GM21619 (cell line): ENCODE measurements at regions not wholly inside any gene's neighbourhood (a gene's known extent, or its start where the extent isn't known, plus 50 kb on each side); places are given as distances from the start of the nearest gene placed in this dataset.
A peak's percentile ranks its signal among the peaks of the same experiment; 100 is the strongest.
"Not testable (repeated sequence)": the region's sequence is repeated elsewhere in the genome, so short reads cannot be mapped to it uniquely, and the experiment has no call there.

ENCODE experiments used
- ATAC-seq: cut with Tn5 transposase; IDR thresholded peaks from one replicate; pipeline ENCODE4 v1.9.1; 2021; ENCODE audit not compliant: unreplicated experiment

DNA sequence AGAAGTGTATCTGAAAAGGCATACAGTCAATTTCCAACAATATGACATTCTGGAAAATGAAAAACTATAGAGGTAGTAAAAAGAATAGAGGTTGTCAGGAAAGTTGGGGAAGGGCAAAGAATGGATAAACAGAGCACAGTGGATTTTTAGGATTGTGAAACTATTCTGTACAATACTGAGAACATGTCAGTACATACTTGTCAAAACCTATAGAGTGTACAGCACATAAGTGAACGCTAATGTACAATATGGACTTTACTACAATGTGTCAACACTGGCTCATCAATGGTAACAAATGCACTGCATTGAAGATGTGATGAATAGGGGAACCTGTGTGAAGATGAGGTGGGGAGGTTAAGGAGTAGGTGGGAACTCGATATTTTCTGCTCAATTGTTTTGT is 483.0 kb upstream of the PFKP start:
- no peak for ATAC-seq

- no peak for ATAC-seq
These were observed 490.5 kb upstream of the PFKP start for GRCh38 chr10:2576892-2577291.

DNA sequence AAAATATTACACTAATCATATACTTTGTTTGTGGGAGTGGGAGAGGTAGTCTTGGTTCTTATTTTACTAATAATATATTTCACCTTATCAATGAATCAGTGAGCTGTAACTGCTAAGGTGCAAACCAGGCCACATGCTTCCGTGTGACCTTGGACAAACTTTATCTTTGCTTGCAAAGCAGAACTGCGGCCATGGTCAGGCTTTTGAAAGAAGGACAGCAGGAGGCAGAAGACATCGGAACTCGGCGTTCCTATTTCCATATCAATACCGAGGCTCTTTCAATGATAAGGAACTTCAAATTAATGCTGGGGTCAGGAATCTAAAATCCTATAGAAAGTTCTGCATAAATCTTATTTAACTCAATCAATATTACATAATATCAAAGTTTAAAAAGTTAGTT is 491.9 kb upstream of the PFKP start:
- ATAC-seq, result no peak

DNA sequence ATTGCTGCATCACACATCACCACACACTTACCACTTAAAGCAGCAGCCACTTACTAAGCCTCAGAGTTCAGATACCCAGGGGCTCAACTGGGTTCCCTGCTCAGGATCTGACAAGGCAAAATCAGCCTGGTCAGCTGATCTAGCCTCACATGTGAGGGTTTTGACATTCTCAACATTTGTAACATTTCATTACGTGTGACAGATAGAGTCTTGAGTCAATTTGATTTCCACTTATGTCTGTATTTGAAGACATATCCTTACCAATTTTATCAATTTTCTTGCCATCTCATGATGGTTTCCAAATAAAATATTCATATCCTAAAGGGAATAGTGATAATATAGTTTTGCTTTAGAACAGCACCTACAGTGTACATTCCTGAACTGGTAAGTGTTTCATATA is 494.7 kb upstream of the PFKP start:
- ATAC-seq, result no peak

GRCh38 chr10:2556883-2557282 is 510.5 kb upstream of the PFKP start:
- peak; percentile 79 for ATAC-seq

GRCh38 chr10:2548071-2548470 is 519.3 kb upstream of the PFKP start:
- no peak for ATAC-seq

DNA sequence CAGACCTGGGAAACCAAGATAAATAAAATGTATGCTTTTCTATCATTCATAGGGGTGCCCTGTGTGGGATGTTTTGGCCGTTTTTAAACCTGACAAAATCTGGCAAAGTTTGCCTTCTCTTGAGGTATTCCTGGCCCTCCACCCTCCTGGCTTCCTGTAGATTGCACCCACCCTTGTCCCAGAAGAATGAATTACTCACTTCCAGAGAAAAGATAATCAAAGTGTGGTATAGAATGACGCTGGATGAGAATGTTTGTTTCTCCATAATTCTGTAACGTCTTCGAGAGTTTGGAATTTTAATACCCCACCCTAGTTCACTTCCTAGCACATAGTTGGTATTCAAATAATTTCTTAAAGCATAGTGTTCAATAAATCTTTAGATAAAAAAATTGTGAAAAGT is 519.7 kb upstream of the PFKP start:
- ATAC-seq, result no peak

- not testable (repeated sequence) for ATAC-seq
These were observed 520.5 kb upstream of the PFKP start for GRCh38 chr10:2546894-2547293.

DNA sequence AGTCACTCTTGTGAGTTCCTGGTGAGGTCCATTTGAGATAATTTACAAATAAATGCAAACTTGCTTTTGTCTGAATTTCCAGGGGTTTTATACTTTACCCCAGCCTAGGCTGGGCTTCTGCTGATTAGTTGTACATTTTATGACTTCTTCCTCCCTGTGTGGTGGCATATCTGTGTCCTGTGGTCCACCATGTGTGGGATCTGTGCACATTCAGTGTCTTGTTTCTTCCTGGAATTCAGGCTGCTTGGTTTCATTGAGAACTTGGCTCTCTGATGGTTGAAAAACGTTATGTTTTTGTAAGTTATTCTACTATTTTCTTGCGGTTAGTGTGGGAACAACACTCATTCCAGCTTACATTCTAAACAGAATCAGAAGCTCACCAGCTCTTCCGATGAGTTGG is 523.4 kb upstream of the PFKP start:
- no peak for ATAC-seq

GRCh38 chr10:2543142-2543886 is 524.0 kb upstream of the PFKP start:
- ATAC-seq, result no peak

DNA sequence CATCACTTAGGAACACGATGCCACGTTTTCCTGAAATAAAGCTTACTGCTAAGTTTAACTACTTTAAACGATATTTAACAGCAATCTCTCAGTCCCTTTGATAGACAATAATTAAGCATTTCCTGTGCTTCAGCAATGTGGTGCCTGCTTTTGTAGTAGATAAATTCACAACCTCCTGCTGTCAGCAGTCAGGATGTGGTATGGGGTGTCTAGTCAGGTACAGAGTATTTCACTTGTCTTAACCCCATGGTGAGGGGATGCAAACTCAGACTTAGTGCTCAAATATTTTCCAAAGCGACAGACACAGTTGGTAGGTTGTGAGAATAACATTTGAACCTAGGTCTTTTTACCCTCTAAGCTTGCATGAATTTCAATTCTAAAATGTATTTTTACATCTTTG is 526.2 kb upstream of the PFKP start:
- ATAC-seq, result no peak

- ATAC-seq, result no peak
These were observed 537.4 kb upstream of the PFKP start for GRCh38 chr10:2529945-2530344.

DNA sequence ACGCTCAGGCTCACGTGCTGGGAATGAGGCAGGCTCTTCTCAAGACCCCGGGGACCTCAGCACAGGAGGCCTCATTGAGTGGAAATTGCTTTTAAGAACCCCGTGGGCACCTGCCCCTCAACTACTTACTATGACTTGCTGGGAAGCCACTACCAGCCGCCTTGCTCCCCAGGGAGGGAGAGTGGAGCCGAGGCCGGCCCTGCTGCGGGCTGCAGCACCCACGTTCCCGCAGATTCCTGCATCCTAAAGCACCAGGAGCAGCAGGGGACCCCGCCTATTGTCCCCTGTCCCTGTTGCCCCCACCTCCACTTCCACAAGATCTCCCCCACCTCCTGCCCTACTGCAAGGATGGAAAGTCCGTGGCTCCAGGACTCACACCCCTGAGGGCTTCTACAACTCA is 541.6 kb upstream of the PFKP start:
- no peak for ATAC-seq

DNA sequence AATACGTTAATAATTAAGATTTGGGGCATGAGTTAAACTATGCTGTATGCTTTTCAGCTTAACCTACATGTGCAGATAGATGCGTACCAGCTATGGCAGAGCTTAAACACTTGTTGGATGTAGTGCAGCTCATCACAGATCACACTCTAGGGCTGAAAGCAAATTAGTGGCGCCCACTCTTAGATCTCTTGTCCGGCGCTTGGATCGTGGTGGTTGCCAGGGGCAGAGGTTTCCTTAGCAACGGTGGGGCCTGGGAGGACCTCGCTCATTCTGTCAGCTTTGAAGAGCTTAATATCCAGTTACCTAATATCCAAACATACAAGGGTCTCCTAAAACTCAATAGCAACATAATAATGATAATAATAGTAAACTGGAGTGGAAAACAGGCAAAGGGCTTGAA is 548.2 kb upstream of the PFKP start:
- no peak for ATAC-seq

DNA sequence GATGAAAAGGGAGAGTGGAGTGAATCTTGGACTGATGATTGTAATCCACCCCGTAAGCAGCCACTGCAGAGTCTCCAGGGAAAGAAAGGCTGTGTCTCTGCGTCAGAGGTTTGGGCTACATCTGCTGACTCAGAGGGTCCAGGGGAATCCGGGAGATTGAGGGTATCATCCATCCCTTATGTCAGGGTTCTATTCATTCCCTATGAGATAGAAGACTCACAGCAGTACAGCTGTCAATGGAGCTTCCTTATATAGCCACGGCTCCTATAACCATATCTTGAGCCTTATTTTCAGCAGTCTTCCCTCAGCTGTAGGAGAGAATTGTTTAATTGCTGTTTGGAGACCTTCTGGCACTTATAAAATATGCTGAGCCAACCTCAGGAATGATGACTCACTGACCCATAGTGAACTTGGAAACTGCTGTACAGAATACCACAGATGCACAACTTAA is 558.2 kb upstream of the PFKP start:
- no peak for ATAC-seq

GRCh38 chr10:2501366-2501940 is 565.9 kb upstream of the PFKP start:
- not testable (repeated sequence) for ATAC-seq

DNA sequence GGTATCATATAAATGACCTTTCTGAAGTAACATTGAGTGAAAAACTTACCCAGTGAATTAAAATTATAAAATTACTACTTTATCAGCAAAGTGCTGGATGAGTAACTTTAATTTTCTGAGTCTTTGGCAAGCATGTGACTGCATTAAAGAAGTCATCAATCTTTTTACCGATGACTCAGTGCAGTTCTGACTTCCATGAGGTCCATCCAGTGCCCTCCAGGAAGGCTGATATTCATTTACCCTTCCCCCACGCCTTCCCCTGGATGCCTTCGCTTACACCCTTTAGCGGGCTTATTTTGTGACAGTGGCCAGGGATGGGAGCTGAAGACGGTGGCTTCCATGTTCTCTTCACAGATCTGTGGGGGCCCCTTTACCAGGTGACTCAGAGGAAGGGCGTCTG is 572.9 kb upstream of the PFKP start:
- no peak for ATAC-seq

DNA sequence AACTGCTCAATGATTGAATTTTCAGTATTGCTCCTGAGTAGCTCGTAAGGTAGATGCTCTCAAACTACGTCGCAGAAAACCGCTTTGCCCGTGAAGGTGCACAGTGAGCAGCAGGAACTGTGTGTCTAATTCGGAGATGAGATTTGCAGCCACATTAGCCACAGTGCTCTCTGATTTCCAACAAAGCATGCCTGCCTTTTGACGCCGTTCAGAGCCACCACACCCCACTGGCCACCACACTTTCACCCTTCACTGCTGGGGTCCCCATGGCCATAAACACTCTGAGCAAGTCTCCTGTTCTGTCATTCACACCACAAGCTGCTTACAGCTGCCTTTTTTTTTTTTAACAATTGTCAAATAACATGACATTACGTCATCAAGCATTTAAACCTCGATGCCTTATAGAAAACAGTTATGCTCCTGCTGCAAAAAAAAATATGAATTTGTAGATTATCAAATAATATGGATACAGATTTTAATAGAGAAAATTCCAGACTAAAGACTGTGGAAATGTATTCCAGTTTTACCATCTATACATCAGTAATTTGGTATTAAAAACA is 578.8 kb upstream of the PFKP start:
- ATAC-seq, result no peak

DNA sequence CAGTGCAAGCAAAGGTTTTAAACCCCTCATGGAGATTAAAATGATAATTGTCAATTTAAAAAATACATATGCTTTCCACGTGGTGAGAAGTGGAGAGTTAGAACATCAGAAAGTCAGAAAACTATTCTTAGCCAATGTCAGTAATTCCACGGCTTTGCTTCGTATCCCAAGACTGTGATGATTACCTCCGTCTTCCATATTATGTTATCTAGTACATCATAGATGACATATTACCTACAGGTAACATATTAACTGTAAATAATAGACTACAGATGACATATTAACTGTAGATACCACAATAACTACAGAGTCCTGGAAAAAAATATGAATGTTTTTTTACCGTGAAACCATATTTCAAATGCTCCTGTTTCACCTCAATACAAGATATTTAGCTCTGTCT is 579.4 kb upstream of the PFKP start:
- ATAC-seq, result no peak

DNA sequence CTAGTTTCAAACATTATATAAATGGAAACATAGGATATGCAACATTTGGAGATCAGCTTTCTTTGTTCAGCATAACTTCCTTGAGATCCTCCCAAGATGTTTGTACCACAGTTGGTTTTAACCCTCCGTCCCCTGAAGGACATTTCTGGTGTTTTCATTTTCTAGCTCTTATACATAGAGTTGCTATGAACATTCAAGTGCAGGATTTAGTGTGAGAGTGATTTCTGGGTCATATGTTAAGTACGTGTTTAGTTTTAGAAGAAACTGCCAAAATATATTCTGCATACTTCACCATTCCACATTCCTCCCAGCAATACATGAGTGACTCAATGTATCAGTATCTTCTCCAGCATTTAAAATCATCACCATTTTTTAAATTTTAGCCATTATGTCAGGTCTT is 588.7 kb upstream of the PFKP start:
- ATAC-seq, result no peak

DNA sequence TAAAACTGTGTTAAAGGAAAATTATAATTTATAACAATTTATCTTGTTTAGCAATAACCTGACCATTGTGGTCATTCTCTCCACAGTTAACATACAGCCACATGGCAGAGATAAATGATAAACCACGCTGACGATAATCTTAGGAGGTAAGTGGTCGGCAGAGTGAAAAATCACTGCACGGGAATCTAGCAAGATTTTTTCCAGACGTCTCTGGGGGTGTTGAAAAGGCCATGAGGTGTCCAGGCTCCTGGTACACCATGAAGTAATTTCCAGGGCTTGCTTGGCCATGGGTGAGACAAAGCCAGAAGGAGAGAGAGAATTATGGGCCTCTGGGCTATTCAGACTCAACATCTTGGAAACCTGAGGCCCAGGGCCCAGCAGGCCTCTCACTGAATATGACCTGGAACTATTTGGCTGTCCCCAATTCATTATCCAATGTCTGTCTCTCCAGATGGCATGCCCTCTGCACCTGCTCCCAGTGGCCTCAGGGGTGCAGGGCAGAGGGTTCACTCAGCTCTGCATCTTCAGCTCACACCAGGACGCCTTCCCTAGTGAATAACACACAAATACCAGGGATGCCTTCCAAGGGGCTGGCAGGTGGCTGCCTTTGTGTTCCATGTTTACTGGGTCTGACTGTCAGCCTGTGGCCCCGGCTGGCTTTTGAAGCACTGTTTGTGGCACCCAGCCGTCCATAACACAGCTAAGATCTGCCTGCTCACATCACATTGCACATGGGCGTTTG is 590.4 kb upstream of the PFKP start:
- no peak for ATAC-seq

DNA sequence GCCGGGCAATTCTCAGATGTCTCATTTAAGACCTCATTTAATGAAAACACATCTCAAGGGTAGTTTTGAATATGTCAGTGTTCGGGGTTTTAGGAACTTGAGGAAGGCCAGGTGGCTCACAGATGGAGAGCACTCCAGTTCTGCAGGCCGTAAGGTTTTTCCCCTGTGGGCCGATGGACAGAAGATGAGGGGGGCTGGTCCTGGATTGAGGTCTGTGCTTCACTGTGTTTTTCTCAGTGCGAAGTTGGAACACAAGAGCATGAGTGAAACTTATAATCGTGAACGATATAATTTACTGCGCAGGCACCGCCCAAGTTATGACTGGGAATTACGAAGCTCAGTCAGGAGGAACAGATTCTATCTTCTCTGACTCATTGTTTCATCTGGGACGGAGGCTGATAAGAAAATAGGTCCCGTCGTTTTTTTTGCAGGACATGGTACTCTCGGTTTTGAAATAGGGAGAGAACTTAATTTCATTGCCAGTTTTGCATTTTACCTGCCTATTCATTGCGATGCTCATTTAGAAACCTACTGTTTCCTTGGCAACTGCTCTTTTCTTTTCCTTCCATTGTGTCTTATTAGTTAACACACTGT is 591.0 kb upstream of the PFKP start:
- ATAC-seq, result no peak
